Heart left ventricle (tissue), 16 donors: ENCODE measurements at regions not wholly inside any gene's neighbourhood (a gene's known extent, or its start where the extent isn't known, plus 50 kb on each side); places are given as distances from the start of the nearest gene placed in this dataset.

Source experiments
- ATAC-seq, 4 donors: fragments of 200-7000 bp; cut with Tn5 transposase; one replicate each; pipeline ENCODE4 v1.9.1; 2020 to 2022; ENCODE audit warnings: moderate library complexity in 4 of 4, mild to moderate bottlenecking in 3 of 4, moderate number of reproducible peaks in 1 of 4
- DNase-seq, 5 donors: peaks; one replicate each; pipeline ENCODE4 v3.0.0-alpha.2; 2020
- H3K27ac ChIP-seq, 12 donors: fragments of 200-600 bp; sonication (generic) in 4 of 12; one replicate each; pipeline versions ENCODE4 v1.5.0 to v1.8.0; 2016 to 2022; ENCODE audit warnings: mild to moderate bottlenecking in 2 of 12
- H3K27me3 ChIP-seq, 9 donors: fragments of 200-600 bp; sonication (generic) in 2 of 9; one replicate each; pipeline versions ENCODE4 v1.5.1 to v1.8.0; 2016 to 2022; ENCODE audit warnings: mild to moderate bottlenecking in 3 of 9
- H3K36me3 ChIP-seq, 9 donors: fragments of 200-600 bp; sonication (generic) in 2 of 9; one replicate each; pipeline versions ENCODE4 v1.5.0 to v1.8.0; 2018 to 2022; ENCODE audit warnings: mild to moderate bottlenecking in 2 of 9
- H3K4me1 ChIP-seq, 12 donors: fragments of 200-600 bp; sonication (generic) in 4 of 12; one replicate each; pipeline versions ENCODE4 v1.5.0 to v1.8.0; 2016 to 2022; ENCODE audit warnings: mild to moderate bottlenecking in 3 of 12
- H3K4me3 ChIP-seq, 12 donors: fragments of 200-600 bp; sonication (generic) in 4 of 12; one replicate each; pipeline versions ENCODE4 v1.5.0 to v1.8.0; 2017 to 2022; ENCODE audit warnings: mild to moderate bottlenecking in 9 of 12, moderate library complexity in 4 of 12
- H3K9me3 ChIP-seq, 12 donors: fragments of 200-600 bp; sonication (generic) in 4 of 12; one replicate each; pipeline versions ENCODE4 v1.5.0 to v1.8.0; 2016 to 2022; ENCODE audit warnings: mild to moderate bottlenecking in 1 of 12
- CTCF ChIP-seq, 12 donors: fragments of 200-600 bp; sonication (generic) in 4 of 12; IDR thresholded peaks; one replicate each; pipeline versions ENCODE4 v1.5.0 to v1.8.0; 2018 to 2022; ENCODE audit warnings: antibody characterized with exemption in 12 of 12, mild to moderate bottlenecking in 5 of 12
- POLR2A ChIP-seq, 2 donors: fragments of 450-650 bp; IDR thresholded peaks; one replicate each; pipeline ENCODE4 v1.6.1; 2017; ENCODE audit warnings: antibody characterized with exemption in 2 of 2, mild to moderate bottlenecking in 2 of 2, moderate library complexity in 2 of 2
- WGBS, 4 donors: extraction: QIAGEN DNeasy Blood & Tissue Kit in 2 of 4; methylation state at CpG; one replicate each; pipeline versions ENCODE4 v1.1.5 to v1.1.7; 2013 to 2018; 5-methylcytosine and 5-hydroxymethylcytosine counted together
- intact Hi-C, 10 donors: fragments of 100-400 bp; cut with DNase I; formaldehyde crosslinking; loops; one replicate each; pipeline versions ENCODE4 v1.11.1 to v1.14.2; 2022
- donor health status: ischemic (EF 13 %, LVEDD 7.1; RV severe dilation, severe dysfunction).
- donor health status: healthy with polysubstance abuse.
- donor health status: DM: no; HTN: yes; CAD: no.
- donor health status: DM: no; HTN: no; CAD: no.
- donor health status: ischemic (EF 25% LVEDD 6.9; RV normal size, moderate dysfunction).
- donor health status: ischemic (EF 25% LVEDD 5.7; RV mildly dilated, moderate dysfunction).
- donor health status: healthy.
- donor health status: DM: yes; HTN: yes; CAD: no.
- donor health status: ischemic (EF 35%, LVEDD 5.7; RV mildly dilated, moderate dysfunction).
- donor health status: nonischemic (EF 11% LVEDD 7.7; RV severe dilation, severe dysfunction).
- donor health status: DM: yes; HTN: yes; CAD: no.
- donor health status: PGD.
- donor health status: ischemic (EF 29% LVEDD 5.4; RV normal size, mild dysfunction).
- donor health status: nonischemic (EF 23%, LVEDD 6.1; RV moderate dilation, normal function).

- H3K27ac ChIP-seq = no peak overlapping the region
- intact Hi-C loops = loop anchor here in 2 of 10 donors (5.0 to 10.0 kb wide), 2 partner anchors 125 to 128 kb away; no protein-coding TSS in a partner anchor
- no peaks in the 10 kb centered on the region for H3K9me3 ChIP-seq
- H3K4me3 ChIP-seq = no peak overlapping the region
- H3K27me3 ChIP-seq = peaks cover 0 to 4% (median 0%) of the 10 kb centered on the region in 9 donors
- H3K4me1 ChIP-seq = no peaks in the 10 kb centered on the region
- DNase-seq (no peak), ATAC-seq (no peak)
- no peak for TF ChIP-seq POLR2A (IDR thresholded peaks at IDR 0.05)
- no peak for TF ChIP-seq CTCF (IDR thresholded peaks at IDR 0.05)
- no peaks in the 10 kb centered on the region for H3K36me3 ChIP-seq
- 85 to 89% (median 87%) methylated on average over 11 to 13 of the region's 13 CpGs for WGBS, 4 donors
Measured at GRCh38 chr12:22982635-22983034, 357.7 kb downstream of the ETNK1 start.

- H3K4me1 ChIP-seq = no peaks in the 10 kb centered on the region
- H3K4me3 ChIP-seq = no peak overlapping the region
- H3K9me3 ChIP-seq = no peaks in the 10 kb centered on the region
- ATAC-seq (no peak), DNase-seq (no peak)
- TF ChIP-seq CTCF (IDR thresholded peaks at IDR 0.05) = no peak
- no peak for TF ChIP-seq POLR2A (IDR thresholded peaks at IDR 0.05)
- H3K27me3 ChIP-seq = no peaks in the 10 kb centered on the region
- whole genome bisulfite sequencing, 4 donors = 69 to 78% (median 75%) methylated on average over 1 of the region's 1 CpG
- no peak overlapping the region for H3K27ac ChIP-seq
- no peaks in the 10 kb centered on the region for H3K36me3 ChIP-seq
- intact Hi-C loops = loop anchor here in 1 of 10 donors (10.0 kb wide), 1 partner anchor 132 kb away; no protein-coding TSS in a partner anchor
Measured at GRCh38 chr12:22986997-22987396, 362.0 kb downstream of the ETNK1 start.

DNA sequence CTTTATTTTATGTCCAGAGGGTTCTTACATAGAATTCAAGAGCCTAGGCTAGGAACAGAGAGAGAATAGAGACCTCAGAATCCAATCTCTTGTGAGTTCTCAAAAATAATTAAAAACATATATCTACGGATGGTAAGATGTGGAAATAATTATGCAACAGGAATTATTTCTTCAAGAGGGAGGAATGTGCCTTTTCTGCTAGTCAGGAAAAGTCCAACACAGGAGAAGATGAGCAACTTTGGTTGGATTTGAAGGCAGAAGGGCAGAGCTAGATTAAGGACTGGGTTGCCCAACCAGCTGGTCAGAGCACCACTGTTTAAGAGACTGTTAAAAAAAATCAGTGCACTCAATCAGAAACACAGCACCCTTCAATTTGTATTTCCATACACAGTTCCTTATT lies 365.5 kb downstream of the ETNK1 start:
- Histone ChIP-seq H3K4me3 (no peak overlapping the region), H3K4me1 (no peaks in the 10 kb centered on the region), H3K27ac (no peak overlapping the region), H3K36me3 (no peaks in the 10 kb centered on the region), H3K9me3 (no peaks in the 10 kb centered on the region), H3K27me3 (no peaks in the 10 kb centered on the region)
- TF ChIP-seq POLR2A (IDR thresholded peaks at IDR 0.05) (no peak), CTCF (IDR thresholded peaks at IDR 0.05) (no peak)
- 78 to 89% (median 84%) methylated on average over 1 of the region's 1 CpG for WGBS, 4 donors
- intact Hi-C loops = no loop called here
- no peak for DNase-seq
- no peak for ATAC-seq

DNA sequence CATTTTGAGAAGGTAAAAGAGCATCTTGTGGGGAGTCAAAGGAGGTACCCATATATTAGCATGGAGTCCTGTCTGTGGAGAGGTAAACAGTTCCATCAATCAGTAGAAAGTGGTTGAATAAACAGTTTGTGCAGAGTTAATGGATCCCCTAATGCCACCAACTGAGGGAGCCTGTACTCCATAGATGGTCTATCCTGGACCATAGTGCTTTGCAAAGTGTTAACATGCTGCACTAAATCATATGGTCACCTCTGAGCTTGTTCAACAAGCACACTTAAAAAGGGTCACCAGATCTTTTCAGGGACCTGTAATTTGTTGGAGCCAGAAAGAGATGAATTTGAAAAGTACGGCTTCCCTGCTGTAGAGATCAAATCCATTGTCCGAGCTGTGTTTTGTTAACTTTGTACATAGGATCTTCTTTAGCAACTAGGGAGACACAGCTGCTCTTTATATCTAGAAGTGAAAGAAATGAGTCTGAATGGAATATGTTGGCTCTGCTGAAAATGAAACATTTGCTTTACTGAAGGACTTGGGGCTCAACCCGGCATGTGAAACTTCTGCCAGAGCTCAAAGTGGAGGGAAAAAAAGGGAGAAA lies 366.4 kb downstream of the ETNK1 start:
- TF ChIP-seq POLR2A (IDR thresholded peaks at IDR 0.05) (no peak), CTCF (IDR thresholded peaks at IDR 0.05) (no peak)
- H3K4me1 ChIP-seq = no peaks in the 10 kb centered on the region
- no peaks in the 10 kb centered on the region for H3K27me3 ChIP-seq
- H3K36me3 ChIP-seq = no peaks in the 10 kb centered on the region
- no peak overlapping the region for H3K4me3 ChIP-seq
- intact Hi-C loops = no loop called here
- DNase-seq = no peak
- 81 to 91% (median 85%) methylated on average over 3 of the region's 3 CpGs for WGBS, 4 donors
- H3K27ac ChIP-seq = no peak overlapping the region
- H3K9me3 ChIP-seq = no peaks in the 10 kb centered on the region
- no peak for ATAC-seq
